Neural cell (in vitro differentiated cells): ENCODE measurements at regions not wholly inside any gene's neighbourhood (a gene's known extent, or its start where the extent isn't known, plus 50 kb on each side); places are given as distances from the start of the nearest gene placed in this dataset.

ENCODE experiments used
- CTCF ChIP-seq: fragments of 450-650 bp; IDR thresholded peaks from 2 replicates; pipeline ENCODE4 v1.5.1; 2014; ENCODE audit warnings: antibody characterized with exemption, mild to moderate bottlenecking, moderate library complexity; ENCODE audit not compliant: poor library complexity, severe bottlenecking
- EP300 ChIP-seq: fragments of 450-650 bp; conservative IDR thresholded peaks from 2 replicates; pipeline ENCODE4 v1.6.1; 2014; ENCODE audit warnings: antibody characterized with exemption, mild to moderate bottlenecking, moderate library complexity; ENCODE audit not compliant: poor library complexity, severe bottlenecking
- POLR2AphosphoS5 ChIP-seq: IDR thresholded peaks from 2 replicates; pipeline ENCODE4 v1.6.1; 2012
- TAF1 ChIP-seq: IDR thresholded peaks from 2 replicates; pipeline ENCODE4 v1.6.1; 2012; ENCODE audit warnings: low read depth

GRCh38 chr11:10628508-10629236 is 60.2 kb upstream of the LYVE1 start:
- no peak for TF ChIP-seq TAF1
- TF ChIP-seq POLR2AphosphoS5 = no peak
- no peak for TF ChIP-seq CTCF
- TF ChIP-seq EP300 = no peak
